Left ventricle myocardium inferior (tissue), 1 donor: ENCODE measurements at regions not wholly inside any gene's neighbourhood (a gene's known extent, or its start where the extent isn't known, plus 50 kb on each side); places are given as distances from the start of the nearest gene placed in this dataset.

ENCODE experiments used
- DNase-seq: peaks from one replicate; pipeline ENCODE4 v3.0.0-alpha.2; 2020
- H3K27ac ChIP-seq: fragments of 200-600 bp; replicated peaks from 2 replicates; pipeline ENCODE4 v1.8.0; 2021
- H3K27me3 ChIP-seq: fragments of 200-600 bp; 2 replicates; pipeline ENCODE4 v1.8.0; 2021; ENCODE audit warnings: low read depth
- H3K36me3 ChIP-seq: fragments of 200-600 bp; 2 replicates; pipeline ENCODE4 v1.8.0; 2021
- H3K4me1 ChIP-seq: fragments of 200-600 bp; 2 replicates; pipeline ENCODE4 v1.8.0; 2021
- H3K4me3 ChIP-seq: fragments of 200-600 bp; 2 replicates; pipeline ENCODE4 v1.8.0; 2021; ENCODE audit warnings: mild to moderate bottlenecking, moderate library complexity
- H3K9me3 ChIP-seq: fragments of 200-600 bp; replicated peaks from 2 replicates; pipeline ENCODE4 v1.8.0; 2021
- CTCF ChIP-seq: fragments of 200-600 bp; IDR thresholded peaks from 2 replicates; pipeline ENCODE4 v1.8.0; 2021; ENCODE audit warnings: antibody characterized with exemption, mild to moderate bottlenecking, borderline replicate concordance
- intact Hi-C: fragments of 100-400 bp; cut with micrococcal nuclease; formaldehyde crosslinking; loops from one replicate; pipeline ENCODE4 v1.11.0; 2022
- donor health status: DM: no; HTN: yes; CAD: no; lungs with severe emphysema.

- Histone ChIP-seq H3K36me3 (no peaks in the 10 kb centered on the region), H3K27ac (no peak overlapping the region), H3K27me3 (peaks cover 30% of the 10 kb centered on the region), H3K4me1 (no peaks in the 10 kb centered on the region), H3K4me3 (no peak overlapping the region), H3K9me3 (no peaks in the 10 kb centered on the region)
- no peak for TF ChIP-seq CTCF
- DNase-seq = no peak
- intact Hi-C loops = no loop called here
Observed at GRCh38 chr1:29540801-29541357, 304.6 kb downstream of the PTPRU start.

- Histone ChIP-seq H3K4me1 (no peaks in the 10 kb centered on the region), H3K4me3 (no peak overlapping the region), H3K9me3 (no peaks in the 10 kb centered on the region), H3K36me3 (no peaks in the 10 kb centered on the region), H3K27me3 (peaks cover 30% of the 10 kb centered on the region), H3K27ac (no peak overlapping the region)
- TF ChIP-seq CTCF = no peak
- no peak for DNase-seq
- intact Hi-C loops = no loop called here
Observed at GRCh38 chr1:29539971-29540370, 303.6 kb downstream of the PTPRU start.

- Histone ChIP-seq H3K4me1 (no peaks in the 10 kb centered on the region), H3K36me3 (no peaks in the 10 kb centered on the region), H3K9me3 (no peaks in the 10 kb centered on the region), H3K4me3 (no peak overlapping the region), H3K27me3 (peaks cover 25% of the 10 kb centered on the region), H3K27ac (no peak overlapping the region)
- DNase-seq = no peak
- TF ChIP-seq CTCF = no peak
- intact Hi-C loops = no loop called here
Observed at GRCh38 chr1:29538586-29538985, 302.3 kb downstream of the PTPRU start.

- H3K4me3 ChIP-seq = no peak overlapping the region
- no peaks in the 10 kb centered on the region for H3K4me1 ChIP-seq
- TF ChIP-seq CTCF = no peak
- no peak for DNase-seq
- no peaks in the 10 kb centered on the region for H3K36me3 ChIP-seq
- intact Hi-C loops = no loop called here
- peaks cover 40% of the 10 kb centered on the region for H3K27me3 ChIP-seq
- H3K27ac ChIP-seq = no peak overlapping the region
- peaks cover 27% of the 10 kb centered on the region for H3K9me3 ChIP-seq
Observed at GRCh38 chr1:29532751-29533150, 296.4 kb downstream of the PTPRU start.

GRCh38 chr1:29532285-29532684 lies 296.0 kb downstream of the PTPRU start:
- intact Hi-C loops = no loop called here
- Histone ChIP-seq H3K36me3 (no peaks in the 10 kb centered on the region), H3K4me3 (no peak overlapping the region), H3K27me3 (peaks cover 45% of the 10 kb centered on the region), H3K4me1 (no peaks in the 10 kb centered on the region), H3K27ac (no peak overlapping the region), H3K9me3 (peaks cover 27% of the 10 kb centered on the region)
- DNase-seq = no peak
- no peak for TF ChIP-seq CTCF
